GM12864 (cell line): ENCODE measurements at regions not wholly inside any gene's neighbourhood (a gene's known extent, or its start where the extent isn't known, plus 50 kb on each side); places are given as distances from the start of the nearest gene placed in this dataset.
"Not testable (repeated sequence)": the region's sequence is repeated elsewhere in the genome, so short reads cannot be mapped to it uniquely, and the experiment has no call there.

Experiments
- DNase-seq: peaks from one replicate; pipeline ENCODE4 v3.0.0-alpha.2; 2011; ENCODE audit warnings: low read depth
- H3K4me3 ChIP-seq: 2 replicates; pipeline ENCODE4 v1.5.1; 2011; ENCODE audit warnings: mild to moderate bottlenecking, low read depth, low read length, control low read depth
- CTCF ChIP-seq: IDR thresholded peaks from 2 replicates; pipeline ENCODE4 v1.5.1; 2011; ENCODE audit warnings: low read depth, mild to moderate bottlenecking, moderate library complexity, low read length, control low read depth, inconsistent platforms; ENCODE audit errors: missing control alignments

GRCh38 chr3:140769951-140770350, 92.1 kb downstream of the TRIM42 start:
- no peak for TF ChIP-seq CTCF
- no peak for DNase-seq
- H3K4me3 ChIP-seq: no peak overlapping the region

GRCh38 chr3:140770977-140771667, 93.3 kb downstream of the TRIM42 start:
- DNase-seq: no peak
- no peak for TF ChIP-seq CTCF
- no peak overlapping the region for H3K4me3 ChIP-seq

GRCh38 chr3:140777631-140778233, 99.9 kb downstream of the TRIM42 start:
- TF ChIP-seq CTCF: no peak
- no peak overlapping the region for H3K4me3 ChIP-seq
- no peak for DNase-seq

- DNase-seq: no peak
- no peak for TF ChIP-seq CTCF
- H3K4me3 ChIP-seq: no peak overlapping the region
Measured at GRCh38 chr3:140791368-140791767, 113.5 kb downstream of the TRIM42 start.

- H3K4me3 ChIP-seq: no peak overlapping the region
- no peak for DNase-seq
- TF ChIP-seq CTCF: no peak
Measured at GRCh38 chr3:140794507-140794906, 116.6 kb downstream of the TRIM42 start.

- not testable (repeated sequence) for DNase-seq
Measured at GRCh38 chr3:140802898-140803297, 125.0 kb downstream of the TRIM42 start.

GRCh38 chr3:140809316-140809715, 131.5 kb downstream of the TRIM42 start:
- TF ChIP-seq CTCF: no peak
- no peak for DNase-seq

More at GRCh38 chr3:140802898-140803297, 125.0 kb downstream of the TRIM42 start:
- not testable (repeated sequence) for H3K4me3 ChIP-seq

More at GRCh38 chr3:140809316-140809715, 131.5 kb downstream of the TRIM42 start:
- H3K4me3 ChIP-seq: no peak overlapping the region
